ENCODE measurements at regions not wholly inside any gene's neighbourhood (a gene's known extent, or its start where the extent isn't known, plus 50 kb on each side); places are given as distances from the start of the nearest gene placed in this dataset.

DNA sequence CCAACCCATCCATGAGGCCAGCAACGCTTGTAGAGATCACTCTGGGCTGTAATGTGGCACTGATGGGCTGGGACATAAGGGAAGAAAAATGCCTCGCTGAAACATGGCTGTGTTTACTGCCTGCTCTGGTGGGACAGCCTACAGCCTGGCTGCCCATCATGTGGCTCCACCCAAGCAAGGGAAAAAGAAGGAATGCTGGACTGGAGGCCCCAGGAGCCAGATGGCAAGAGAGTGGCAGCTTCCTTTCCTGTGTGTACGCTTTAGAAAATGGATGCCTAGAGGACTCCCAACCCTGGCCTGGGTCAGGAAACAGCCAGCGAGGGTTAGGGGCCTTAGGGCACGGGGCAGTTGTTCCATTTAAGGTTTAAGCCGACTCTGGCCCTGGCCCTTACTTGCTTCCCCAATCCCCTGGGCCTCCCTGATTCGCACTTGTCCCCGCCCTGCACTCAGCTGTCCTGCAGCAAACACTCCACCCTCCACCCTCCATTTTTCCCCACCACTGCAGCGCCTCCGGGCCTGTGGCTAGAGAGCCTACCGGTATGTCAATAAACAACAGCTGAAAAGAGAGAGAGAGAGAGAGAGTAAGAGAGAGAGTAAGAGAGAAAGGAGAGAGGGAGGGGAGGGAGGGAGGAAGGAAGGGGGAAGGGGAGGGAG is 819.4 kb downstream of the SEMA5A start:
- Histone ChIP-seq H3K4me2 (ENCODE audit: control insufficient read depth, insufficient read depth) (no peak overlapping the region), H3K27me3 (replicated peaks in 1 of 2; ENCODE audit: control insufficient read depth in 2 of 2, insufficient read depth in 2 of 2, low read length in 1 of 2) (no peaks in the 10 kb centered on the region), H3K9me3 (replicated peaks; ENCODE audit: control insufficient read depth, insufficient read depth, low read length) (no peaks in the 10 kb centered on the region), H3K36me3 (ENCODE audit: control insufficient read depth in 2 of 2, insufficient read depth in 2 of 2, low read length in 1 of 2) (no peaks in the 10 kb centered on the region), H3K9ac (ENCODE audit: control insufficient read depth, insufficient read depth, low read length) (no peak overlapping the region), H2AFZ (ENCODE audit: control insufficient read depth, low read depth, low read length) (no peak overlapping the region), H3K4me1 (ENCODE audit: control insufficient read depth, insufficient read depth, low read length) (no peaks in the 10 kb centered on the region), H4K20me1 (ENCODE audit: control insufficient read depth, insufficient read depth) (no peaks in the 10 kb centered on the region), H3K27ac (ENCODE audit: control insufficient read depth, insufficient read depth) (no peak overlapping the region), H3K79me2 (ENCODE audit: control insufficient read depth, insufficient read depth, low read length) (no peaks in the 10 kb centered on the region), H3K4me3 (no peak overlapping the region)
- in situ Hi-C loops (cut with MboI) (no loop called here), intact Hi-C loops (cut with micrococcal nuclease; ENCODE audit: unreplicated experiment) (no loop called here)
- 19% methylated on average over 8 of the region's 11 CpGs for WGBS (ENCODE audit: insufficient coverage, insufficient replicate concordance, low lambda C conversion rate, missing lambda C conversion rate)
- ChIA-PET SMC1A (ENCODE audit: uncharacterized antibody, unreplicated experiment) (no interaction called here), CTCF (no interaction called here), POLR2A (no interaction called here), RAD21 (ENCODE audit: unreplicated experiment) (no interaction called here)
- DNase-seq (ENCODE audit: low read depth, low spot score) = no peak
- BruUV-seq (replicated peaks) = no TSS peak
- FAIRE-seq = no peak
- TF ChIP-seq CBX3 (IDR thresholded peaks at IDR 0.05; ENCODE audit: borderline replicate concordance, low read depth) (no peak), MTA3 (IDR thresholded peaks at IDR 0.05; ENCODE audit: borderline replicate concordance, low read length) (no peak), MAX (IDR thresholded peaks at IDR 0.05; ENCODE audit: low read depth, low read length) (no peak), ZNF687 (IDR thresholded peaks at IDR 0.05) (no peak), ZBTB40 (IDR thresholded peaks at IDR 0.05; ENCODE audit: borderline replicate concordance) (no peak), TCF7 (IDR thresholded peaks at IDR 0.05; ENCODE audit: borderline replicate concordance) (no peak), TARDBP (IDR thresholded peaks at IDR 0.05; ENCODE audit: borderline replicate concordance) (no peak)
- ATAC-seq = no peak

Data from GM12878 (cell line).